Skeletal muscle cell (primary cell): ENCODE measurements at regions not wholly inside any gene's neighbourhood (a gene's known extent, or its start where the extent isn't known, plus 50 kb on each side); places are given as distances from the start of the nearest gene placed in this dataset.

Experiments used
- DNase-seq: peaks from one replicate; pipeline ENCODE4 v3.0.0-alpha.2; 2010; ENCODE audit warnings: low read depth
- H3K4me3 ChIP-seq: 2 replicates; pipeline ENCODE4 v1.5.1; 2011; ENCODE audit warnings: low read depth, mild to moderate bottlenecking, control low read depth, low read length, moderate library complexity

DNA sequence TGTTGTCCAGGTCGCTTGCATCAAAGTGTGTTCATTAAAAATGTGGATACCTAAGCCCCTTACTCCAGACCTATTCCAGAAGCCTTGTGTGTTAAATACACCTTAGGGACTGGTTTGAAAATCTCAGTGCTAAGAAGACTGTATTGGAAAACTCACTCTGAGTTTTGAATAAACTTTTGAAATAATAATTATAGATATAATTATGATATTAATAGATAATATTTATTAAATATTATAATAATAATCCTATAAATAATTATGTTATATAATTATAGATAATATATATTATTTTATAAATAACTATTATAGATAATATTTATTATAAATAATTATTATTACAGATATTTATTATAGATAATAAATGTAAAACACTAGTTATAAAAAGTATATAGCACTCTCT lies 165.3 kb downstream of the ARRDC3 start:
- no peak for DNase-seq
- H3K4me3 ChIP-seq = no peak overlapping the region

DNA sequence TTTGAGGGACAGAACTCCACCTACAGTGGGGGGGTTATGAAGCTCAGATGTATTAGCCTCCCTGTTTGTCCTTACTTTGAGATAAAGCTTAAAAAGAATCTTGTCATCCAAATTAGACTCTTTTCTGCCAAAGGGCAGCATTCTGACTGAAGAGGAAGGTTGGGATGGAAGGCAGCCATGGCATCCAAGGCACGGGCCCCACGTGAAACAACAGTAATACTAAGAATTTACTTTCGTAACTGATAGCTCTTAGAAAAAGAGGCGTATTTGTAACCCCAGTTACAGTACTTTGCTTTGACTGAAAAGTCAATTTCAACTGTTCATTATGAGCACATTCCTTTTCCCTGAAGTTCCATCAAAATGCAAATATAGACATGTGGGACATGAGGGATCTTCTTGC lies 168.5 kb downstream of the ARRDC3 start:
- no peak for DNase-seq
- H3K4me3 ChIP-seq = no peak overlapping the region
